ENCODE measurements at regions not wholly inside any gene's neighbourhood (a gene's known extent, or its start where the extent isn't known, plus 50 kb on each side); places are given as distances from the start of the nearest gene placed in this dataset.
"Not testable (repeated sequence)": the region's sequence is repeated elsewhere in the genome, so short reads cannot be mapped to it uniquely, and the experiment has no call there.

- DNase-seq (ENCODE audit: low read depth in 1 of 2, low spot score in 1 of 2), result no peak
These were observed 493.7 kb upstream of the TNP1 start for GRCh38 chr2:217353591-217353990.

- DNase-seq (ENCODE audit: low read depth in 1 of 2, low spot score in 1 of 2), result no peak
These were observed 491.5 kb upstream of the TNP1 start for GRCh38 chr2:217351378-217351777.

- DNase-seq (ENCODE audit: low read depth in 1 of 2, low spot score in 1 of 2), result no peak
These were observed 489.4 kb upstream of the TNP1 start for GRCh38 chr2:217349251-217349650.

GRCh38 chr2:217347630-217348029 is 487.8 kb upstream of the TNP1 start:
- not testable (repeated sequence) for DNase-seq (ENCODE audit: low read depth in 1 of 2, low spot score in 1 of 2)

GRCh38 chr2:217346043-217346442 is 486.2 kb upstream of the TNP1 start:
- not testable (repeated sequence) for DNase-seq (ENCODE audit: low read depth in 1 of 2, low spot score in 1 of 2)

GRCh38 chr2:217340899-217341298 is 481.0 kb upstream of the TNP1 start:
- DNase-seq (ENCODE audit: low read depth in 1 of 2, low spot score in 1 of 2), result no peak

GRCh38 chr2:217340176-217340575 is 480.3 kb upstream of the TNP1 start:
- DNase-seq (ENCODE audit: low read depth in 1 of 2, low spot score in 1 of 2), result no peak

- no peak for DNase-seq (ENCODE audit: low read depth in 1 of 2, low spot score in 1 of 2)
These were observed 479.9 kb upstream of the TNP1 start for GRCh38 chr2:217339753-217340152.

GRCh38 chr2:217338306-217338916 is 478.5 kb upstream of the TNP1 start:
- DNase-seq (ENCODE audit: low read depth in 1 of 2, low spot score in 1 of 2), result no peak

- DNase-seq (ENCODE audit: low read depth in 1 of 2, low spot score in 1 of 2), result no peak
These were observed 477.9 kb upstream of the TNP1 start for GRCh38 chr2:217337771-217338170.

GRCh38 chr2:217336694-217337093 is 476.8 kb upstream of the TNP1 start:
- DNase-seq (ENCODE audit: low read depth in 1 of 2, low spot score in 1 of 2), result no peak

- no peak for DNase-seq (ENCODE audit: low read depth in 1 of 2, low spot score in 1 of 2)
These were observed 475.6 kb upstream of the TNP1 start for GRCh38 chr2:217335341-217335966.

- DNase-seq (ENCODE audit: low read depth in 1 of 2, low spot score in 1 of 2), result no peak
These were observed 474.7 kb upstream of the TNP1 start for GRCh38 chr2:217334561-217334960.

- DNase-seq (ENCODE audit: low read depth in 1 of 2, low spot score in 1 of 2), result no peak
These were observed 473.0 kb upstream of the TNP1 start for GRCh38 chr2:217332866-217333265.

- DNase-seq (ENCODE audit: low read depth in 1 of 2, low spot score in 1 of 2), result no peak
These were observed 472.5 kb upstream of the TNP1 start for GRCh38 chr2:217332417-217332791.

GRCh38 chr2:217331523-217332416 is 471.9 kb upstream of the TNP1 start:
- no peak for DNase-seq (ENCODE audit: low read depth in 1 of 2, low spot score in 1 of 2)

GRCh38 chr2:217330647-217331046 is 470.8 kb upstream of the TNP1 start:
- DNase-seq (ENCODE audit: low read depth in 1 of 2, low spot score in 1 of 2), result no peak

- DNase-seq (ENCODE audit: low read depth in 1 of 2, low spot score in 1 of 2), result no peak
These were observed 469.2 kb upstream of the TNP1 start for GRCh38 chr2:217329023-217329431.

GRCh38 chr2:217328622-217328978 is 468.7 kb upstream of the TNP1 start:
- DNase-seq (ENCODE audit: low read depth in 1 of 2, low spot score in 1 of 2), result no peak

GRCh38 chr2:217327953-217328621 is 468.2 kb upstream of the TNP1 start:
- DNase-seq (ENCODE audit: low read depth in 1 of 2, low spot score in 1 of 2), result no peak

- no peak for DNase-seq (ENCODE audit: low read depth in 1 of 2, low spot score in 1 of 2)
These were observed 466.6 kb upstream of the TNP1 start for GRCh38 chr2:217326238-217327022.

All from activated T-helper 1 cell treated with anti-CD3 and anti-CD28 coated beads, Interleukin-2, amount 50 U/mL, for 16 hours (primary cell).